Head of caudate nucleus (tissue), 42 donors: ENCODE measurements at regions not wholly inside any gene's neighbourhood (a gene's known extent, or its start where the extent isn't known, plus 50 kb on each side); places are given as distances from the start of the nearest gene placed in this dataset.
"Not testable (repeated sequence)": the region's sequence is repeated elsewhere in the genome, so short reads cannot be mapped to it uniquely, and the experiment has no call there.

Source experiments
- DNase-seq, 42 donors: peaks; one replicate each; pipeline versions ENCODE4 v3.0.0 to v3.0.0-alpha.2; 2020 to 2021; ENCODE audit warnings: mixed read lengths in 7 of 42
- intact Hi-C: fragments of 100-400 bp; cut with DNase I; formaldehyde crosslinking; loops from one replicate; pipeline ENCODE4 v1.15.0; 2022

DNA sequence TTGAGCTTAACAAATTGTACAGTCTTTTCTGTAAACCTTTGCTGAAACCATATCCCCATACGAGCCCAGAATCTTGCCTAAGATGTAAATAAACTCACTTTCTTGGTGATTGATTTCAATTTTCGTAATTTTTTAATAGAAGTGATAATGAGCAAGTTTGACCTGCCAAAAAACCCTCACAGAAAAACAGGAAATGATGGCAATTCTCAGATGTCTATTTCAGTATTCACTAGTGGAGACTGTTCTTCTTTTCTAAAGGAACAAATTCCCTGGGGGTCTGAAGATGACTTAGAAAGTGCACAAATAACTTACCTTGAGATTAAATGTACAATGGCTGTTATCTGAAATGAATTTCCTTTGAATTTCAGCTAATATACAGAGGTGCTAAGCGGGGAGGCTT is 116.5 kb upstream of the CMC1 start:
- DNase-seq = no peak
- intact Hi-C loops = no loop called here

DNA sequence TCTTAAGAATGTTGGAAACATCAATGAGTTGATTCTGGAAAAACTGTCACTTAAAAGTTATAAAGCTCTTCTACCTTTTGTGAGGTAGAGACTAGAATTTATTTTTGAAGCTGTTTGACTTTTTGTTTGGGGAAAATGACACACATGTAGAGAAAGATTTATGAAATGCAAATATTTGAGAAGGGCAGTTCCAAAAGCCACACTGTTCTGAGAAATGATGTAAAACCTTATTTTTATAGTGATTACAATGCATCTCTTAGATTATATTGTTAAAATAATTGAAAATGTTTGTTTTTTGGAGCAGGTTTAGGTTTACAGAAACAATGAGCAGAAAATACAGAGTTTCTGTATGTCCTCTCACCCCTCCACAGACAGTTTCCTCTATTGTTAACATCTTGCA is 116.1 kb upstream of the CMC1 start:
- no peak for DNase-seq
- intact Hi-C loops = no loop called here

DNA sequence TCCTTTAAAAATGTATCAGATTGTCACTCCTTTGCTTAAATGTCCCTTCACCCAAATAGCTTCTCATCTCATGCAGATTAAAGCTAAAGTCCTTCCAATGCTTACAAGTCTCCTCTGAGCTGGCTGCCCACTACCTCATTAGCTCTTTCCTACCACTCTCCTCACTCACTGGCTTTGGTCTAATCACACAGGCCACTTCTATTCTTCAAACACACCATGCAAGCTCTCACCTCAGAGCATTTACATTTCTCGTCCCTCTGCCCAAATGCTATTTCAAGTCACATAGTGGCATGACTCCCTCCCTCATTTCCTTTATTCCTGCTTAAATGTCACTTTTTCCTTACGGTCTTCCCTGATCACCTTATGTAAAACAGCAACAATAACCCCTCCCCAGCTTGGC is 110.6 kb upstream of the CMC1 start:
- DNase-seq = no peak
- intact Hi-C loops = no loop called here

DNA sequence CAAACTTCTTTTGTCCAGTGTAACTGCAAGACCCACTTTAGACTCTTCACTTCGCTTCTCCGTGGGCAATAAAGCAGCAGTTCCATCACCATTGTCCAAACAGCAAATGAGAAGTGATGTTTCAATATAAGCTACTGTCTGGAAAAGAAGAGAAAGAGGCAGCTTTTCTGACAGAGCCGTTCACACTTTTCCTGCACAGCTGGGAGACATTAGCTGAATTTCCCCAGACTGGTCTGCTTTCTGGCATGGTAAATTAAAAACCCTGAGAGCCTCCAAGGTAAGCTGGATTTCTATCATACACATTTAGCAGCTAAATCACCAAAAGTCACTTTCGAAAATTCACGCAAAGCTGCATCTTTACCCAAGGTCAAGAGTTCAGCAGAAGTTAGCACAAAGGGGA is 108.5 kb upstream of the CMC1 start:
- DNase-seq = no peak
- intact Hi-C loops = no loop called here

DNA sequence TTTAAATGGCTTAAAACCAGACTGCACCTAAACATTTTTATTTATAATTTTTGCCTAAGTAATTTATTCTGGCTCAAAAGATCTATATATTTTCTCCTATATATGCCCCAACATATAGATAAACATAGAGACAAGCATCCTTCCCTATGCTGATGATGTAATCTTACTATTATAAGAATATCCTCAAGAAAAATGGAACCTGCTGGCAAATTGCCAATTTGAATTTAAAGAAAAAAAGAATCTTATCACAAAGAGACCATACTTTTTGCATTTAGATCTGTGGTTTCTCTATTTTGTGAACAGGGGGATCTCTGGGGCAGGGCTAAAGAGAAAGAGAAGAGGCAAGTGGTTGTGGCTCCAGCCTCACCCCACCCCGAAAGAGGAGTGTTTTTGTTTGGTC is 107.2 kb upstream of the CMC1 start:
- intact Hi-C loops = no loop called here
- no peak for DNase-seq

DNA sequence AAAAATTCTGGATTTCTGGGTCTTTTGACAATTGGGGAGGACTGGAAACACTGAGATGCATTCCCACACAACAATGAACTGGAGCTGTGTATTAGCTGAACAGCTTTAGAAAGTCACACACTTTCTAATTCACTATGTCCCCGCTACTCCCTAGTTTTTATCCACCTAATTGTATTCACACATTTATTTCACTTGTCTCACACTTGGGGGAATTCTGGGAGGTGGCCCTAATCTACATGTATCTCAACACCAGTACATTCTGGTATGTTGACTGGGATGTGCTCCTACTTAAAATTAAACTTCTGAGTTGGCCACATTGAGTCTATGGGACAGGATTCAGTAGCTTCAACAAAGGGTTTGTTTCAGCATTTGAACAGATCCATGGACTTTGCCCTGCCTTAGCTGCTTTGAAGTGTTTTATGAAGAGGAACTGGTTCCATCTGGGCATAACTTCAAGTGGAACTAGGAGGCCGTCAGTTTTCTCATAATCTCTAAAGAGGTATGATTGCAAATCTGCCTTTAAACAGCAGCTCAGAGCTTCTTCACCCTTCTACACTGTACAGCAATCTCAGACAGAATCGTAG is 106.5 kb upstream of the CMC1 start:
- intact Hi-C loops = no loop called here
- DNase-seq = no peak

DNA sequence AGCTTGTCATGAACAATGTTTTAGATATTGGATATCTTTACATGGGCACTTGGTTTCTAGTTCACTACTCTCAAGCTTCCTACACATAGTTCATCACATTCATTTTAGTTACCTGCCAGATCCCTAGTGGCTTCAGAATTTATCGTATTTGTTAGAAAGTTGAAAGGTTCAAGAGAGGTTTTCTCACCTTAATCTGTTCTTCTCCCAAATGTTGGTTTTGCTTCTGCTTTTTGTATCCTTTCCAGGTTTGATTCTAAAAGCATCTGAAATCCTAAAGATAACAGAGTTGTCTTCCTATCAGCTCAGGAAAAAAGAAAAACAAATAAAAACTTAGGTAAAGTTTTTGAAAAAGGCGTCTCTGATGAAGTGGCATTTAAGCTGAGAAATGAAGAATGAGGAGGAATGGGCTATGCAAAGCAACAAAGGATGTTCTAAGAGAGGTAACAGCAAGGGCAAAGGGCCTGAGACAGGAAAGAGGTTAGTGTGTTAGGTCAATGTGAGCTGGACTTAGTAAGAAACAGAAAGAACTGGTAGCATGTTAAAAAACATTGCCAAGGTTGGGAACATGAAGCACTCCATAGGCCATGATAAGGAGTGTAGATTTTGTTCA is 104.7 kb upstream of the CMC1 start:
- DNase-seq = no peak
- intact Hi-C loops = no loop called here

DNA sequence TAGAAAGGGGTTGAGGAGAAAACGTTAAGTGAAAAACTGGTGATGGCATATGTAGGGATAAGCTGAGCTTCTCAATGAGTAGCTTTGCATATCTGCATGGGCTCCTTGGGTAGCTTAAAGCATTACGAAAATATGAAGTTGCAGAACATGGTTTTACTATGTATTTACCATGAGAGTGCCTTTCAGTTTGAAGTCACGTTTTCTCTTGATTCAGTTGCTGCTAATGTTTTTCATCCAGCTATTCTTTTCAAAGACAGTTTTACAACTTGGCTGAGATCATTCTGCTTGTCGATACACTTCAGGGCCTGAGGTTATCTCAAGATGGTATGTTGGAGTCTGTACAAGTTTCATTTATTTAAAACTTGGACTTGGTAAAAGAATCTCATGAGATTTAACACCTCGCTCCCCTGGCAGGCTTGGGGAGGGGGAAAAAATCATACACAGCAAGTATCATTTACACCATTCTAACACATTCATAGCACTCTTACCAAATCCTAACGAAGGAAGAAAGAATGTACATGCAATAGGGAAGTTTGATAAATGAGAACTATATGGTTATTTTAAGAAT is 103.3 kb upstream of the CMC1 start:
- intact Hi-C loops = no loop called here
- DNase-seq = no peak

DNA sequence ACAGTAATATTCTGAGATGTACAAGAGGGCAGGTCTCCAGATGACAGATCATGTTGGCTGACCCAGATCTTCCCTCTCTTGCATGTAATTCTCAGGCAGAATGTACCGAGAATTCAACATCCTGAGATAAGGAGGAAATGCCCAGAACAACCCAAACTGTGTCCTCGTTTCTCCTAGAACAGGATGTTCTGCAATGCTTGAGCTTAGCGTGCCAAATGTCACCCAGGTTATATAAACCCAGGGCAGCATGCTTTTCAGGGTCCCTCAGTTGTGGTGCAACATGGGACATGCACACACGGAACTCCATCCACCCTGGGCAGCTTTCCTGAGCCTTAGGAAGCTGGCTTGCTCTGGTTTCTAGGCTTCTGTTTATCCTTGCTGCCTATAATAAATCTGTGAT is 102.1 kb upstream of the CMC1 start:
- DNase-seq = no peak

DNA sequence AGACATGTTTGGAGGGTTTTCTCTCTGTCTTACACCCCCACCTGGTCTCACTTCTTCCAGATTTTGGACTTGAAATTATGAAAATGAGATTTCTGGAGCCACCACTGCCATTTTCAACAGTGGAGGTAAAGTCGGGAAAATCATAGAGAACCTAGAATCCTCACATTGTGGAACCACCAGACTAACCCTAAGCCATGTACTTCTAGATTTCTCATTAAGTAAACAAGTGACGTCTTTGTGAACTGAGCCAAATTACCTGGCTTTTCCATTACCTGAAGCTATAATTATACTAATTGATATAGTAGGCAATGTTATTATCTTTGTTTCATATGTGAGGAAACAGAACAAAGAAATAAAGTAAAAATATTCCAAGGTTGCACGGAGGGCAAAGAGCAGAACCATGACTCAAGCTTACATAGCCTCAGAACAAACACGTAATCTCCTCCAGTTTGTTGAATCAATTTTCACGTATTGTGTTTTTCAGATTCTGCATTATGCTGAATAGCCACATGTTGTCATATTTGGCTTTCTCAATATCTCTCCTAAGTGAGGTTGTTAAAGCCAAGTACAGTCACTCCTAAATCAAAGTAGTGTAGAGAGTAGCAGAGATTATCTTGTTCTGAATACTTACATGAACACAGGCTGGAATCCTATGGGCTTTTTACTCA is 101.3 kb upstream of the CMC1 start:
- intact Hi-C loops = no loop called here
- no peak for DNase-seq

More for the DNA sequence above, 102.1 kb upstream of the CMC1 start:
- intact Hi-C loops = no loop called here

DNA sequence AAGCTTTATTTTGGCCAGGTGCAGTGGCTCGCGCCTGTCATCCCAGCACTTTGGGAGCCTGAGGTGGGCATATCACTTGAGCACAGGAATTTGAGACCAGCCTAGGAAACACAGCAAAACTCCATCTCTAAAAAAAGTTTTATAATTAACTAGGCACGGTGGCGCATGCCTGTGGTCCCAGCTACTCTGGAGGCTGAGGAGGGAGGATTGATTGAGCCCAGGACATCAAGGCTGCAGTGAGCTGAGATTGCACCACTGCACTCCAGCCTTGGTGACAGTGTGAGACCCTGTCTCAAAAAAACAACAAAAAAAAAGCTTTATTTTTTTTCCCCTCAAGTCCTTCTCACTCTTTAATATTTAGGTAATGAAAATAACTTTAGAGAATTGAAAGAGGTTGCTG is 100.8 kb upstream of the CMC1 start:
- no peak for DNase-seq
- intact Hi-C loops = no loop called here

DNA sequence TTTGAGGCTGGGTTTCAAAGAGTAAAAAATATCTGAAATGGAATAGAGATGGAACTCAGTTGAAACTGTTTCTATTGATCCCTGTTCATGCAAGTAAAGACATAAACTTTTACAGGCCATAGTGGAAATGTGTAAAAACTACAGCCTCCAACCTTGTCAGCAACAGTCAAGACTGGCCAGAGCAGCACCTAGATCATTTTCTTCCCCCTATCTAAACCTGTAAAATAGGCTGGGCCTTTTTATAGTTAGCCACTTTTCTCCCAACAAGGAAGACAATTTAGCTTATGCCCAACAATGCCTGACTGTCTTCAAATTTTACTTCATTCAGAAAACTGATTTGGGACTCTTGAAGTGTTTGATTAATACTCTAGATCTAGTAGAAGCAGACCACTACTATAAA is 91.5 kb upstream of the CMC1 start:
- intact Hi-C loops = no loop called here
- DNase-seq = no peak

DNA sequence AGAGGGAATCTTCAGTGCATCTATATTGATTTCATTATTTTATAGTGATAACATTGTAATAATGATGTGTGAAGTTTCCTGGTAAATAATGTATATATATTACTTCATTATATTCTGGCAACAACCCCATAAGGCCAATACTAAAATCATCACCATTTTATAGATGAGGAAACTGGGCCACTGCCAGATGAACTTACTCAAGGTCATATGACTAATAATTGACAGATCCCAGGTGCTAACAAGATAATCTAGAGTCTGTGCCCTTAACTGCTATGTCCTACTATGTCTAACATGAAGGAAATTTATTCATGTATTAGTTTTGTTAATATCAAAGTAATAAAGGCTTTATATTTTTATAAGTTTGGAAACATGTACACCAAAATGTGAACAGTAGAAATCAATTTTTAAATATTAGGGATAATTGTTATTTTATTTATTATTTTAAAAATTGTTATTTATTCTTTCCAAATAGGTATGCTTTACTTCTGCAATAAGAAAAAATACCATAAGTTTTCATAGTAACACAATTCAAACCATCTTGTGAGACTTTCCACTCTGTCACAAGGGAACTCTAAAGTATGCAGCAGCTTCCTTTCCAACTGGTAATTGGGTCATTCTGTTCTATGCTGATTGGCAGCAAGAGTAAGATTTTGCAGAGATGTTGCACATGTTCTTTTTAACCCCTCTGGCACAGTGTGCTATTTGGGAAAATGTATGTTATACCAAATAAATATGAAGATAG is 90.8 kb upstream of the CMC1 start:
- no peak for DNase-seq
- intact Hi-C loops = no loop called here

DNA sequence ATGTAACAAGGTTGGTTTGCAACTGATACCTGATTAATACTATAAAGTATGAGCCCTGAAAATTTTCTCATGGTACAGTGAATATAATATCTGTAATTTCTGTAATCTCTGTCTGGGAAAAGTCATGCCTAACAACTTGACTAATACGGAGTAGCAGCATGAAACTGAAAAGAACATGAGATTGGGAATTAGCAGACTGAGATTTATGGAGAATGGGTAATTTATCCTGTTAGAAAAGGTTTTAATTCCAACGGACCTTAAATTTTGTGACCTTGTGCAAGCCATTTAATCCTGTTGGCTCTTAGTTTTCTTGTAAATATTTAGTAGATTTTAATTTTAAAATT is 90.2 kb upstream of the CMC1 start:
- intact Hi-C loops = no loop called here
- DNase-seq = no peak

DNA sequence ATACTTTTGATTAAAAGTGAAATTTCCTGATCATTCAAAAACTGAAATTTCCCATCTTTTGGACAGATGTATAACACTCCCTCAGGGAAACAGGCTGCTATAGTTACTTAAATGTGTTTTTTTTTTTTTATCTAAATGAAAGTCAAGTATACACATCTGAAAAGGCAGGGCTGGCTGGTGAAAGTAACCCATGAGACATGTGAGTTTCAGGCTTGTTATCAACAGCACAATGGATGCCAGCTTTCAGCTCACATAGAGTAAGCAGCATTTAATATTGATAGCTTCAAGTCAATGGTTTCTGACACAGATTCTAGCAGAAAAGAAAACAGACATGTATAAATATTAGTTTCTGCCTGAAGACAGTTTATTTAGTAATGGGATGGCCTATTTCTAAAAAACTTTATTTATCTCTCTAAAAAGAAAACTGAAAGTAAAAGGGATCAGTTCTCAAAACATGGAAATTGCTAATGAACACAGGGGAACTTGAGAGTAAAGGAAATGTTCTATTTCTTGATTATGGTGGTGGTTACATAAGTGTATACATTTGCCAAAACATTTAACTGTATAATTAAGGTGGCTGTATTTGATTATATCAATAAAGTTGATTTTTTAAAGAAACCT is 89.7 kb upstream of the CMC1 start:
- DNase-seq = no peak
- intact Hi-C loops = no loop called here

DNA sequence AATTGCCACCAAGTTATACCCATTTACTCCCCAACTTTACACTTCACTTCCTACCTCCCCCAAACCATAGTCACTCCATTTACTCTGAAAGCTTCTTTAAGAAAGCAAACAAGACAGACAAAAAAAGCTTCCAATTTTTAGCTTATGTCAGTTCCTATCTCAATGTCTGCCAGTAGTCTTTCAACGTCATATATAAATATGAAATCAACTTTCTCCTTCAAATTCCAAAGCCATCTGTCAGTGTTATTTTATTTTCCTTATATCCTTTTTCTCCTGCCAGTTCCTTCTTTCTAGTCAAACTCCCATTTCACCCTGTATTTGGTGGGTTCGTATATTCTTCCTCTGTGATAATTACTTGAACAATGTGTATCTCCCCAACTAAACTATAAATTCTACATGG is 85.8 kb upstream of the CMC1 start:
- intact Hi-C loops = no loop called here

DNA sequence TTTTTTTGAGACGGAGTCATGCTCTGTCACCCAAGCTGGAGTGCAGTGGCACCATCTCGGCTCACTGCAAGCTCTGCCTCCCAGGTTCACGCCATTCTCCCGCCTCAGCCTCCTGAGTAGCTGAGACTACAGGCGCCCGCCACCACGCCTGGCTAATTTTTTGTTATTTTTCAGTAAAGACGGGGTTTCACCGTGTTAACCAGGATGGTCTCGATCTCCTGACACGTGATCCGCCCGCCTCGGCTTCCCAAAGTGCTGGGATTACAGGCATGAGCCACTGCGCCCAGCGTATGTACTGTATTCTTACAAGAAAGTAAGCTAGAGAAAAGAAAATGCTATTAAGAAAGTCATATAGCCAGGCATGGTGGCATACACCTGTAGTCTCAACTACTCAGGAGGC is 84.8 kb upstream of the CMC1 start:
- DNase-seq, intact Hi-C loops: not testable (repeated sequence)

More for the DNA sequence above, 85.8 kb upstream of the CMC1 start:
- DNase-seq = no peak

DNA sequence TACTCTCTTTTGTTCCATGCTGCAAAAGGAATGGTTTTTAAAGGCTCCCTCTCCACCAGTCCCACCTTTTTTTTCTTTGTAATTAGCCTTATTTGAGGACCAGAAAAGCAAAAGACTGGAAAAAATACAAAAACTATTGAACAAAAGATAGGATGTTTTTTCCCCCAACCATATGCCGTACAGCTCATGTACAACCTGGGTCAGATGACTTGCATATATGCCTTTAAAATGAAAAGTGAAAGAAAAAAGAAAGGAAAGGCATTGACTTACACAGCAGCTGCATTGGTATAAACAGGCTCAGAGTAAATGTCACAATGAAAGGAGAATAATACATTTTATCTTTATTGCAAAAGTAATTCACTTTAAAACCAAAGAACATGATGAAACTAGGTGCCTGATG is 69.5 kb upstream of the CMC1 start:
- intact Hi-C loops = no loop called here
- DNase-seq = no peak

DNA sequence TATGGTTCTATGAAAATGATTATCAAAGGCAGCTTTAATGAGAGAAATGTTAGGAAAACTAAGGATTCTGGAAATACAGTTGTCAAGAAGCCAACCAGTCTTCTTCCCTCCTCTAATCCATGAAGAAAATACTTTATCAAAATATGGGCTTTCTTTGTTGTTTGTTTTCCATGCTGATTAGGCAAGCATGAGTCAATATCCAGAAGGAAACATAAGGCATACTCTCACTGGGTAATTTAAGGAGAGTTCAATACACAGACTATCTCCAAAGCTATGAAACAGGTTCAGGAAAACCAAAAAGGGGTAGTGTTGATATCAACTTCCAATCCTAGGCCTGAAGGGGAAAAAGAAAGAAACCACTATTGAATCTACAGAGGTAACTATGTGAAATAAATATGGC is 68.7 kb upstream of the CMC1 start:
- DNase-seq = no peak
- intact Hi-C loops = no loop called here

DNA sequence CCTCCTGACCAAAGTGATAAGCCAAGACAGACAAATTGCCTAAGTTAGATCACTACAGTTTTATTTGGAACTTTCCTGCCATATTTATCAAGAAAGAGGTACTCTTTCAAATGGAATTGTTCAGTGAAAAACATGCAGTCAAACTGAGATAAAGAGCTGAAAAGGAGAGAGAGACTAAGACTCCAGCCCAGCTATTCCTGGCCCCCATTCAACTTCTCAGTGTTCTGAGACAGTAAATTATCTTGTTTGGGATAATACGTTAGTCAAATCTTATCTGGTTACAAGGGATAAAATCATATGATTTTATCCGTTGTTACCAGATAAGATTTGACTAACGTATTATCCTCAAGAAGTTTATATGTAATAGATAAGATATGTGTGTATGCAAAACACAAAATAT is 67.6 kb upstream of the CMC1 start:
- intact Hi-C loops = no loop called here
- no peak for DNase-seq
